ENCODE measurements at regions not wholly inside any gene's neighbourhood (a gene's known extent, or its start where the extent isn't known, plus 50 kb on each side); places are given as distances from the start of the nearest gene placed in this dataset.

GRCh38 chr3:72334681-72335457, 513.4 kb downstream of the SHQ1 start:
- no peak for DNase-seq (ENCODE audit: low read depth)
- H3K4me3 ChIP-seq (replicated peaks; ENCODE audit: low read depth, low read length) = no peak overlapping the region
- TF ChIP-seq, protein P1, sequence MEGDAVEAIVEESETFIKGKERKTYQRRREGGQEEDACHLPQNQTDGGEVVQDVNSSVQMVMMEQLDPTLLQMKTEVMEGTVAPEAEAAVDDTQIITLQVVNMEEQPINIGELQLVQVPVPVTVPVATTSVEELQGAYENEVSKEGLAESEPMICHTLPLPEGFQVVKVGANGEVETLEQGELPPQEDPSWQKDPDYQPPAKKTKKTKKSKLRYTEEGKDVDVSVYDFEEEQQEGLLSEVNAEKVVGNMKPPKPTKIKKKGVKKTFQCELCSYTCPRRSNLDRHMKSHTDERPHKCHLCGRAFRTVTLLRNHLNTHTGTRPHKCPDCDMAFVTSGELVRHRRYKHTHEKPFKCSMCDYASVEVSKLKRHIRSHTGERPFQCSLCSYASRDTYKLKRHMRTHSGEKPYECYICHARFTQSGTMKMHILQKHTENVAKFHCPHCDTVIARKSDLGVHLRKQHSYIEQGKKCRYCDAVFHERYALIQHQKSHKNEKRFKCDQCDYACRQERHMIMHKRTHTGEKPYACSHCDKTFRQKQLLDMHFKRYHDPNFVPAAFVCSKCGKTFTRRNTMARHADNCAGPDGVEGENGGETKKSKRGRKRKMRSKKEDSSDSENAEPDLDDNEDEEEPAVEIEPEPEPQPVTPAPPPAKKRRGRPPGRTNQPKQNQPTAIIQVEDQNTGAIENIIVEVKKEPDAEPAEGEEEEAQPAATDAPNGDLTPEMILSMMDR (IDR thresholded peaks at IDR 0.05; ENCODE audit: low read length, missing control alignments) = no peak

DNA sequence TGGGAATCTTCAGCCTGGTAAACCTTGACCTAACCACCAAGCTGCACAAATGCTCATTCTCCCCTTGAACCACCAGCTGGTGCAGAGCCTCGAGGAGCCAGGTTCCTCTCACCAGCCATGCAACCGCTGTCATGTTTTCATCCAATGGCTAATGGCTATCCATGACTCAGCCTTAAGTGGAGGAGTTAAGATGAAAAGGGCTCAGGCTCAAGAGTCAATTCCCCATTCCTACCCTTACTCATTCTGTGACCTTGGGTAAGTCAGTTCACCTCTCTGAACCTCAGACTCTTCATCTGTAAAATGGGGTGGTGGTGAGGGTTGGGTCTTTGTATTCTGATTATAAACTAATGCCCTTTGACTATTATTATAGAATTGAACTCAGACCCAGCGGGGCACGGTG, 515.6 kb downstream of the SHQ1 start:
- DNase-seq (ENCODE audit: low read depth) = no peak
- no peak overlapping the region for H3K4me3 ChIP-seq (replicated peaks; ENCODE audit: low read depth, low read length)
- TF ChIP-seq, protein P1 (IDR thresholded peaks at IDR 0.05; ENCODE audit: low read length, missing control alignments) = no peak

GRCh38 chr3:72332036-72332435, 516.2 kb downstream of the SHQ1 start:
- DNase-seq (ENCODE audit: low read depth) = no peak
- TF ChIP-seq, protein P1 (IDR thresholded peaks at IDR 0.05; ENCODE audit: low read length, missing control alignments) = no peak

DNA sequence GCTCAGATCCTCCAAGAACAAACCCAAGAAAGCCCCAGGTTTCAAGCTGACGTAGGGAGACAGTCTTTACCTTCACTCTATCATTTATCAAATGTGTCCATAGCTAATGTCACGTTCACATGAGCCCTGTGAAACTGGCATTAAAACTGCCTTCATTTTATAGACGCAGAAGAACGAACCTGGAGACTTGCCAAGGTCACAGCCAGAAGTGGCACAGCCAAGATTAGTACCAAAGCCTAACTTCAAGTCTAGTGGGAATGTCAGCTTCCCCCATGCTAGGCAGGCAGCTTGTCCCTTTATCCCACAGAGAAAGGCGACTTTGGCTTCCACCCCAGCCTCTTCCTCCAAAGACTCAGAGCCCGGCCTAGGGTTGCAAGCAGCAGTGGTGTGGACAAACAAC, 517.2 kb downstream of the SHQ1 start:
- TF ChIP-seq, protein P1 (IDR thresholded peaks at IDR 0.05; ENCODE audit: low read length, missing control alignments) = no peak
- DNase-seq (ENCODE audit: low read depth) = no peak
- H3K4me3 ChIP-seq (replicated peaks; ENCODE audit: low read depth, low read length) = no peak overlapping the region

More at GRCh38 chr3:72332036-72332435, 516.2 kb downstream of the SHQ1 start:
- no peak overlapping the region for H3K4me3 ChIP-seq (replicated peaks; ENCODE audit: low read depth, low read length)

DNA sequence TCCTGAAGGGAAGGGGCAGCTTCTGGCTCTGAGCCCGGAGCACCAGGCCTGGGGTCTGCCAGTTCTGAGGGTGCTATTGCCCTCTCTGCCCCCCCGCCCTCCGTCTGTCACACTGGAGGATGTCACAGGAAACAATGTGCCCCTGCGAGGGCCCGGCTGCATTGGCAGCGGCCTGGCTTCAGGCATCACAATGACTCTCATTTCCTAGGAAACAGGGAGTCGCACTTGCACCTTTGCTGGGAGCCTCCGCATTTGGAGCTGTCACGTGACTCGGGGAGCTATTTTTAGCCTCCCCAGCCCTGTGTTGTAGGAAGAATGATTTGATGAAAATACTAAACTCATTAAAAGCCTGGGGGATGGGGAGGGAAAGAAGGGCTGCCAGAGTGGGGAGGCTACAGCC, 518.9 kb downstream of the SHQ1 start:
- peak; percentile 48 for DNase-seq (ENCODE audit: low read depth)
- H3K4me3 ChIP-seq (replicated peaks; ENCODE audit: low read depth, low read length) = no peak overlapping the region
- TF ChIP-seq, protein P1 (IDR thresholded peaks at IDR 0.05; ENCODE audit: low read length, missing control alignments) = no peak

DNA sequence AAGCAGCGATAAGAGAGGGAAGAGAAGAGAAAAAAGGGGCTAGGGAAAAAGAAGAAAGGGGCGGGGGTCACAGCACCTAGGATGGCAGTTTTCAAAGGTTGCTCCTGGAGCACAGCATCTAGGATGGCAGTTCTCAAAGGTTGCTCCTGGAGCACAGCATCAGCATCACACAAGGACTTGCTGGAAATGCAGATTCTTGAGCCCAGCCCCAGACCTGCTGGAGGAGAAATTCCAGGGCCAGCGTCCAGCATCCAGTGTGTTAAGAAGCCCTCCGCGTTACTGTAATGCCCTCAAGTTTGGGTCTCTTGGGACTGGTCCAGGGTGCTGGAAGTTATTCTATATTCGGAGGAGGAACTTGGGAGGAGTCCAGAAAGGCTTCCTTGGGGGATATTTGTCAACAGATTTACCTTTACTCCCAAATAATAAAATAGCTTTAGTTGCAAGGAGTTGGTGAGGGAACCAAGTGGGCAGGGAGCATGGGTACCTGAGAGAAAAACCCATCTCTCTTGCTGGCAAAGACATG, 519.4 kb downstream of the SHQ1 start:
- TF ChIP-seq, protein P1 (IDR thresholded peaks at IDR 0.05; ENCODE audit: low read length, missing control alignments) = no peak

GRCh38 chr3:72327008-72327407, 521.2 kb downstream of the SHQ1 start:
- TF ChIP-seq, protein P1 (IDR thresholded peaks at IDR 0.05; ENCODE audit: low read length, missing control alignments) = no peak
- no peak overlapping the region for H3K4me3 ChIP-seq (replicated peaks; ENCODE audit: low read depth, low read length)
- DNase-seq (ENCODE audit: low read depth) = no peak

More for the DNA sequence above, 519.4 kb downstream of the SHQ1 start:
- H3K4me3 ChIP-seq (replicated peaks; ENCODE audit: low read depth, low read length) = no peak overlapping the region
- no peak for DNase-seq (ENCODE audit: low read depth)

Data from fibroblast of pulmonary artery (primary cell).